Activated CD4-positive, alpha-beta T cell treated with anti-CD3 and anti-CD28 coated beads, Interleukin-2, amount 50 U/mL, for 48 hours (primary cell): ENCODE measurements at regions not wholly inside any gene's neighbourhood (a gene's known extent, or its start where the extent isn't known, plus 50 kb on each side); places are given as distances from the start of the nearest gene placed in this dataset.

ENCODE experiments used
- DNase-seq, 2 experiments: peaks; one replicate each; pipeline ENCODE4 v3.0.0-alpha.2; 2020

DNA sequence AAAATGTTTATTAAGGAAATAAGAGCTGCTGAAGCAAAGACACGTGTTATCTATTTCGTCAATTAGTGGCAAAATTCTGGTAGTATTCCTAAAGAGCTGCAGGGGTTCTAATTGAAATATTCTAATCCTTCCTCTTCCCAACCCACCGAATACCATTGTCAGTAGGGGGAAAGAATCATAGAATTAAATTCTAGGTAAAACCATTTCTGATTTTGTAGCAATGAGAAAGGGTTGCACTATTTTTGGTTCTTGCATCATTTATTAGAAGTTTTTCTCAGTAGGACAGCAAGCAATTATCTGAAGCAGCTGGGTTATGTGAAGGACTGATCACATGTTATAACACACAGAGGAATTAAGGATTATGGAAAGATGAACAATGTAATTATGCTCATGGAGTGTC is 80.3 kb upstream of the SEMA6A start:
- no peak for DNase-seq

DNA sequence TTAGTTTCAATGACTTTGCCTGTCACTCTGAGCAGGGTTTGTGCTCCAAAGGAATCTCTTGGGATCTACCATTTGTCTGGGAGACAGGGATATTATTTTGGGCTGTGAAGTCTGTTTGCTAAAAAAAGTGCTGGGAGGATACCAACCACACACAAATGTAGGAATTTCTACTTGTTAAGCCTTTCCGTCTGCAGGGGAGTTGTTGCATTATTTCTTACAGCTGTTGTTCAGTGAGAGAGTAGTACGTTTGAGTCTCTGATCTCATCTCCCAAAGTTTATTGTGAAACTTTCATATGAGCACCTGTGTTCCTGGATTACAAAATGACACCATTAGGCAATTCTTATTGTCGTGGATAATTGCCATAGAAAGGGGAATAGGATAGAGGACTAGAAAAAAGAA is 78.3 kb upstream of the SEMA6A start:
- no peak for DNase-seq

DNA sequence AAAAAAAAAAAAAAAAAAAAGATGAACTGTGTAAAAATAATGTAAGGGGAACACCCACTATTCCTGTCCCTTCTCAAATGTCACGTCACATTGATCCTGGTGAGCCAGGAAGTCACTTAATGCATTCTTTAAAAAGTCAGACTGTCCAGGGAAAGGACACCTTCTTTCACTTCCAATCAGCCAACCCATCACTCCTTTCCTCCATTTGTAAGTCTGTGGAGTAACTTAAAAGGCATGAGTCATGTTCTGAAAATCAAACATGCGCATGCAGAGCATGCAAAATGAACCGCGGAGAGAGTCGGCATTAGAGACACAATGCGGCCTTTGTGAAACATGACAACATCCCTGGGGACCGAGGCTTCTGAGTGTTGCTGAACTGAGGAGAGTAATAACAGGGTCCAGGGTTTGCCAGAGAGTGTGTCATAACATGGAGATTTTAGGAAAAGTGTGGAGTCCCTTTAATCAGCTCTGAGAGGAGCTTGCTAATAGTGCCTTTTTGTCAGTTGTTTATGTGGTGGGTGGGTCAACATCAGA is 77.6 kb upstream of the SEMA6A start:
- DNase-seq = no peak

DNA sequence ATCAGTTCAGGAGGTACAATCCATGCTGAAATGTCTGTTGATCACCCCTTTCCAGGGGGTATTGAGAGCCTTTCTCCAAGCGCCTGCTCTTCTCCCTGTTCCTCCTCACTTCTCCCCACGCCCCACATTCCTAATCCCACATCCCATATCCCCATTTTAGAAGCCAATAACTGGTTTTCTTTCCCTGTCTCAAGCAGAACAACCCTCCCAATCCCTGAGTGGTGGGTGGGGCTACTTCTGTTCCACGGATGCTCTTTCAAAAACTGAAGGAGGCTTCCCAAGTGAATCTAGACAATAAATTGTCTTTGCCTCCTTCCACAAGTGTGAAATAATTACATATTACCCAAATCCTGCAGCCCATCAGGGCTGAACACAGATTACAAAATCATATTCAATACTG is 77.0 kb upstream of the SEMA6A start:
- DNase-seq = no peak

- DNase-seq = no peak
Observed at GRCh38 chr5:116650964-116651363, 76.3 kb upstream of the SEMA6A start.

GRCh38 chr5:116650544-116650943 is 75.9 kb upstream of the SEMA6A start:
- DNase-seq = no peak

- no peak for DNase-seq
Observed at GRCh38 chr5:116646611-116647289, 72.1 kb upstream of the SEMA6A start.

- DNase-seq = no peak
Observed at GRCh38 chr5:116645627-116646026, 71.0 kb upstream of the SEMA6A start.

DNA sequence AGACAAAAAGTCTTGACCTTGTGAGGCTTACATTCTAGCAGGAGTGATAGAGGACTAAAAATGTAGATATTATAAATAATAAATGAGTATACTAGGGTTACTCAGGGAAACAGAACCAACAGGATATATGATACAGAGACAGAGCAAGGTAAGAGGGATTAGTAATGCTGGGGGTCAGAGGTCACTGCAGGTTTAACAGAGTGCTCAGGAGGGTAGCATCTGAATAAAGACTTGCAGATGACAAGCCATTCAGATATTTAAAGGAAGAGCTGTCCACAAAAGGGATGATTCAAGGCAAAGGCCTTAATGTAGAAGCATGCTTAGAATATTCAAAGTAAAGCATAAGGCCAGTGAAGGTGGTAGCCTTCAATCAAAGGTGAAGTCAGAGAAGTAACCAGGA is 65.6 kb upstream of the SEMA6A start:
- DNase-seq = no peak

DNA sequence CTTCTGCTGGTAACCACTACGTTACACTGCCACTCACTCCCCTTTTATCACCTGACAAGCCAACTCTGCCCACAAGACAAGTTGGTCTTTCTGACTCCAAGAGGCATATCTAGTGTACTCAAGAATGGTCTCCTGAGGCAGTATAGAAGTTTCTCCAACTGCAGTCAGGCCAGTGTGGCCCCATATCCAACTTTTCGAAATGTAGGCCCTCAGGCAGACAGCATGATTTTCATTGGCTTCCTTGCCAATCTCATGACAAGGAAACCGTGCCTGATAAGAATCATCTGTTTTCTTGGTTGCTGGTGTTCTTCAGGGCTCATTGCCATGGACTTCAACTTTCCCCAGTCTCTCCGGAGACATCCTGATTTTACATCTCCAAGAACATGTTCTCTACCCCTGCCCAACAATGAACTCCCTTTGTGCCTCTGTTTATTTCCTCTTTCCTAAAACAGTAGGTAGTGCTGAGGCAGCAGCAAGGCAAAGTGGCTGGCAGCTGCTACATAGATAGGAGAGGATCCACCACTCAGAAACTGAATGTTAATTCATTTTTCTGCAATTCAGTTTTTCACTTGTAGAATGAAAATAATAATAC is 62.6 kb upstream of the SEMA6A start:
- DNase-seq = no peak

- DNase-seq = no peak
Observed at GRCh38 chr5:116632890-116633289, 58.3 kb upstream of the SEMA6A start.

DNA sequence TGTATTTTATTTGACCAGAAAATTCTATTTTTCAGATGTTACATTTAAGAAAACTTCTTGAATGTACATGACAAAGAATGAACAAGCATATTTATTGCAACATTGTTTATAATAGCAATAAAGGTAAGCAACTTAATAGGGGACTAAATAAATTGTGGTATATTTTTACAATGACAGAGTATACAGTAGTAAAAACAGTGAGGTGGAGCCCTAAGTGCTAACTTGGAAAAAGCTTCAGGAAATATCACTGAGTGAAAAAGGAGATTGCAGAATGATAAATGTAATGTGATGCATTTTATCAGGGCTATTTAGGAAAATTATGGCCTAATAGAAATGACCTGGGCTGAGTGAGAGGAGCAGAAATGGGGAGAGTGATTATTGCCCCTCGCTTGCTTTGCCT is 56.5 kb upstream of the SEMA6A start:
- no peak for DNase-seq

DNA sequence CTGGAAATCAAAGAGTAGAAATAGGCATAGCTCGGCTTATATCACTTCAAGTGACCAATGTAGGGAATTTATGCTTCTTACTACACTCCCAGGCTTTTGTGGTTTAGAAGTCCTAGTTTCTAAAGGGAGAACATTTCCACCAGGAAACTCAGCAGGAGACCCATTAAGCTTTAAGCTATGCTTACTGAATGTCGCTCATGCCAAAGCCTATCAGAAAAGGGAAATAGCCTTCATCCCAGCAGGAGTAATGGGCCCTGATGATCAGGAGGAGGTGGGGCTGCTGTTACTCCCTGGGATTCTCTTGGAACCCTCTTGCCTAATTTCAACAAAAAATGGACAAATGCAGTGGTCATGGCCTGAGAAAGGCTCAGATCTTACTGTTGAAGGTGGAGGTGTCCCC is 54.5 kb upstream of the SEMA6A start:
- no peak for DNase-seq

DNA sequence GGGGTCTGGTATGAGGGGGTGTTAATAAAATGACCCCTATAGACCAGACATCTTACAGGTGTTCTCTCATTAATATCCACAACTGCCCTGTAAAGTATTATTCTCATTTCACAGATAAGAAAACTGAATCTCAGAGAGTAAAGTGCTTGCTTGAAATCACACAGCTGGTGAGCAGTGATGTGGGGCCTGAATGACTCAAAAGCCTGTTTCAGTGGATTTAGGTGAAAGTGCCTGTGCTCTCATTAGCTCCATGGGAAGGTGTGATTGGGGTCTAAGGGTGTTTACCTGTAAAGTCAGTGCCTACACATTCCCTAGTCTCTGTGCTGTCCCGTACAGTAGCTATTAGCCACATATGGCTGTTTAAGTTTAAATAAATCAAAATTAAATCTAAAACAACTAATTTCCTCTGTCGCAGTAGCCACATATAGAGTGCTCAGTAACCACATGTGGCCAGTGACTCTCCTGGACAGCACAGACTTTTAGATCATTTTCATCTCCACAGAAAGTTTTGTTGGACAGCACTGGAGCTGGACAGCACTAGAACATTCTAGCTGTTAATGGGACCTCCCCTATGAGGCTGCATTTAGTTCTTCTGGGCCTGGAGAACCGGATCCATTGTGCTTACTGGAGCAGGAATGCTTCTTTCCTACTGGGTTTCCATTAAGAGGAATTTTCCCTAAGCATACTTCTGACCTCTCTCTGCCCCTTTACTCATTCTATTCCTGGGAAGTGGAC is 52.5 kb upstream of the SEMA6A start:
- DNase-seq = no peak

DNA sequence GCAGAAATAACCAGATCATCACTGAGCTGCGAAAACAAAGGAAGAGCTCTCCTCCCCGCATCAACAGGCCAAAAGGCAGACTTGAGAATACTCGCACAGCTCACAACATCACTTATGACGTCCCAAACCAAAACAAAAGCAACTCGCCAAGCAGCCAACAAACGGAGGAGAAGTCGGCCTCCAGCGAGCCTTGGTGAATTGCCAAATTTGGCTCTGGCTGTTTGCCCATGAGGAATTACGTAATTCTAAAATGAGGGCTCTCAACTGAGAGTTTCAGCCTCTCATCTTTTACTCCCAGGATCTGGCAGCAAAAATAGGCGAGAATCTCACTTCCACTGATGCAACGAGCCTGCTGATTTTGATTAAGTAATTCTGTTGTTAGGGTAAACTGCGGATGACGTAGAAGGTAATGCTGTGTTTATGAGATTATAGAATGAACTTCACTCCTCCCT is 51.7 kb upstream of the SEMA6A start:
- DNase-seq = no peak
